ENCODE measurements at regions not wholly inside any gene's neighbourhood (a gene's known extent, or its start where the extent isn't known, plus 50 kb on each side); places are given as distances from the start of the nearest gene placed in this dataset.

DNA sequence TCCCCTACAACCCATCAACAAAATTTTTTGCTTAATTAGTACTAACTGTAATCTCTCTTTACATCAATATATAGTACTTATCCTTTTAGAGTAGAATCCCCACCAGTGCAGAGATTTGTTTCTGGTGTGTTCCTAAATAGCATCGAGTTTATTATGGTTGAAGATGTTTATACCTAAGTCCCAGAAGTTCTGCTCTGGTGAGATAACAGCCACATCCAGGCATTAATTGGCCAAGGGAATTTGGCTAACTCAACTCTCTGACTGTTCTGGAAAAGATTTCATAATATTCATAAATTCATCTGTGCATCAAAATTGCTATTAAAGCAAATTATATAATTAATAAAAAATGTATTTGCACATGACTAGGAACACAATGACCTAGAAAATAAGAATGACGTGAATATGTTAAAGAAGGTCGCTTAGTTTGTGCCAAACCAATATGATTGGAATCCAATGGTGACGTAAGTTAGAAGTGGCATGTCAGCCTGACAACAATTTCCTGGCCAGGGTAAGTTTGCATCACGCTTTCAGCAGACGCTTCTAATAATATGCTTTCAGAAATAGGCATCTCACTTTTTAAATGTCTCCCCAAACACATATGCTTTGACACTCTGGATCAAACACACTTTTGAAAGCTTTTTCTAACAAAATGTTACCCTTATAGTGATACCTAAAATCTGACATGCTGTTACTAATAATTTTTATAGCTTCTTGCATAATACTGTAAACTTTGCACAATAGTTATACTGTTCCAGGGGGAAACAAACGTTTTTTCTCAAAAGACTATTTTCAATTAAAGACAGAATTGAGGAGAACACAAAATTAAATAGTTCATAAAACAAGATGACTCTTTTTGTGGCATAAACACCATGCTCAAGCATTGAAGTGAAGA is 236.7 kb downstream of the TENT5A start:
- TF ChIP-seq SIN3A (IDR thresholded peaks at IDR 0.05; ENCODE audit: borderline replicate concordance, insufficient read depth, low read length) (no peak), TAF1 (IDR thresholded peaks at IDR 0.05; ENCODE audit: borderline replicate concordance, insufficient read depth, low read length) (no peak), POLR2AphosphoS5 (IDR thresholded peaks at IDR 0.05; ENCODE audit: low read depth, low read length) (no peak)
- TF ChIP-seq, protein P1, sequence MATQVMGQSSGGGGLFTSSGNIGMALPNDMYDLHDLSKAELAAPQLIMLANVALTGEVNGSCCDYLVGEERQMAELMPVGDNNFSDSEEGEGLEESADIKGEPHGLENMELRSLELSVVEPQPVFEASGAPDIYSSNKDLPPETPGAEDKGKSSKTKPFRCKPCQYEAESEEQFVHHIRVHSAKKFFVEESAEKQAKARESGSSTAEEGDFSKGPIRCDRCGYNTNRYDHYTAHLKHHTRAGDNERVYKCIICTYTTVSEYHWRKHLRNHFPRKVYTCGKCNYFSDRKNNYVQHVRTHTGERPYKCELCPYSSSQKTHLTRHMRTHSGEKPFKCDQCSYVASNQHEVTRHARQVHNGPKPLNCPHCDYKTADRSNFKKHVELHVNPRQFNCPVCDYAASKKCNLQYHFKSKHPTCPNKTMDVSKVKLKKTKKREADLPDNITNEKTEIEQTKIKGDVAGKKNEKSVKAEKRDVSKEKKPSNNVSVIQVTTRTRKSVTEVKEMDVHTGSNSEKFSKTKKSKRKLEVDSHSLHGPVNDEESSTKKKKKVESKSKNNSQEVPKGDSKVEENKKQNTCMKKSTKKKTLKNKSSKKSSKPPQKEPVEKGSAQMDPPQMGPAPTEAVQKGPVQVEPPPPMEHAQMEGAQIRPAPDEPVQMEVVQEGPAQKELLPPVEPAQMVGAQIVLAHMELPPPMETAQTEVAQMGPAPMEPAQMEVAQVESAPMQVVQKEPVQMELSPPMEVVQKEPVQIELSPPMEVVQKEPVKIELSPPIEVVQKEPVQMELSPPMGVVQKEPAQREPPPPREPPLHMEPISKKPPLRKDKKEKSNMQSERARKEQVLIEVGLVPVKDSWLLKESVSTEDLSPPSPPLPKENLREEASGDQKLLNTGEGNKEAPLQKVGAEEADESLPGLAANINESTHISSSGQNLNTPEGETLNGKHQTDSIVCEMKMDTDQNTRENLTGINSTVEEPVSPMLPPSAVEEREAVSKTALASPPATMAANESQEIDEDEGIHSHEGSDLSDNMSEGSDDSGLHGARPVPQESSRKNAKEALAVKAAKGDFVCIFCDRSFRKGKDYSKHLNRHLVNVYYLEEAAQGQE (IDR thresholded peaks at IDR 0.05; ENCODE audit: insufficient read depth in 1 of 2, low read depth in 2 of 2, low read length in 2 of 2): no peak

Measured in PFSK-1 (cell line).